Mesendoderm (in vitro differentiated cells): ENCODE measurements at regions not wholly inside any gene's neighbourhood (a gene's known extent, or its start where the extent isn't known, plus 50 kb on each side); places are given as distances from the start of the nearest gene placed in this dataset.
"Not testable (repeated sequence)": the region's sequence is repeated elsewhere in the genome, so short reads cannot be mapped to it uniquely, and the experiment has no call there.

ENCODE experiments used
- DNase-seq: peaks from one replicate; pipeline ENCODE4 v3.0.0; 2013
- H2AK5ac ChIP-seq: 2 replicates; pipeline ENCODE4 v1.6.1; 2013; ENCODE audit warnings: low read length, inconsistent platforms
- H2BK120ac ChIP-seq: 2 replicates; pipeline ENCODE4 v1.6.1; 2013; ENCODE audit warnings: low read depth, mild to moderate bottlenecking, low read length, moderate library complexity, mixed read lengths
- H2BK15ac ChIP-seq: replicated peaks from 2 replicates; pipeline ENCODE4 v1.6.1; 2013; ENCODE audit warnings: low read depth, mild to moderate bottlenecking, moderate library complexity
- H2BK5ac ChIP-seq: 2 replicates; pipeline ENCODE4 v1.6.1; 2013; ENCODE audit warnings: low read length, inconsistent platforms
- H3K18ac ChIP-seq: 2 replicates; pipeline ENCODE4 v1.6.1; 2013; ENCODE audit warnings: mild to moderate bottlenecking, low read length, mixed read lengths
- H3K23ac ChIP-seq: one replicate; pipeline ENCODE4 v1.6.1; 2013; ENCODE audit warnings: low read length
- H3K27ac ChIP-seq: 2 replicates; pipeline ENCODE4 v1.5.1; 2013; ENCODE audit warnings: low read depth, mild to moderate bottlenecking, inconsistent platforms, low read length, moderate library complexity
- H3K27me3 ChIP-seq: 2 replicates; pipeline ENCODE4 v1.6.1; 2013; ENCODE audit warnings: low read length, control low read depth, mild to moderate bottlenecking, inconsistent platforms; ENCODE audit not compliant: insufficient read depth, poor library complexity
- H3K36me3 ChIP-seq: 2 replicates; pipeline ENCODE4 v1.6.1; 2013; ENCODE audit warnings: low read length, inconsistent platforms; ENCODE audit not compliant: control insufficient read depth, insufficient read depth
- H3K4ac ChIP-seq: one replicate; pipeline ENCODE4 v1.6.1; 2013; ENCODE audit warnings: low read depth, mild to moderate bottlenecking, low read length, moderate library complexity
- H3K4me1 ChIP-seq: 2 replicates; pipeline ENCODE4 v1.6.1; 2013; ENCODE audit warnings: low read depth, low read length, inconsistent platforms; ENCODE audit not compliant: control insufficient read depth
- H3K4me2 ChIP-seq: 2 replicates; pipeline ENCODE4 v1.6.1; 2013; ENCODE audit warnings: low read length
- H3K4me3 ChIP-seq: 2 replicates; pipeline ENCODE4 v1.5.1; 2013; ENCODE audit warnings: mild to moderate bottlenecking, low read length
- H3K56ac ChIP-seq: one replicate; pipeline ENCODE4 v1.6.1; 2013; ENCODE audit warnings: low read length
- H3K79me1 ChIP-seq: 2 replicates; pipeline ENCODE4 v1.6.1; 2013; ENCODE audit warnings: low read length, inconsistent platforms
- H3K79me2 ChIP-seq: 2 replicates; pipeline ENCODE4 v1.6.1; 2013; ENCODE audit warnings: mild to moderate bottlenecking, low read length; ENCODE audit not compliant: control insufficient read depth, insufficient read depth
- H3K9ac ChIP-seq: 2 replicates; pipeline ENCODE4 v1.6.1; 2013; ENCODE audit warnings: low read length, inconsistent platforms
- H4K5ac ChIP-seq: one replicate; pipeline ENCODE4 v1.6.1; 2013; ENCODE audit warnings: low read length
- H4K8ac ChIP-seq: one replicate; pipeline ENCODE4 v1.6.1; 2013; ENCODE audit warnings: low read depth, mild to moderate bottlenecking, control low read depth, low read length, moderate library complexity
- WGBS: extraction: QIAGEN DNeasy Blood & Tissue Kit; methylation state at CpG from one replicate; pipeline ENCODE4 v1.1.7; 2013; ENCODE audit warnings: low lambda C conversion rate, missing lambda C conversion rate; ENCODE audit not compliant: insufficient coverage; ENCODE audit errors: extremely low coverage; 5-methylcytosine and 5-hydroxymethylcytosine counted together

DNA sequence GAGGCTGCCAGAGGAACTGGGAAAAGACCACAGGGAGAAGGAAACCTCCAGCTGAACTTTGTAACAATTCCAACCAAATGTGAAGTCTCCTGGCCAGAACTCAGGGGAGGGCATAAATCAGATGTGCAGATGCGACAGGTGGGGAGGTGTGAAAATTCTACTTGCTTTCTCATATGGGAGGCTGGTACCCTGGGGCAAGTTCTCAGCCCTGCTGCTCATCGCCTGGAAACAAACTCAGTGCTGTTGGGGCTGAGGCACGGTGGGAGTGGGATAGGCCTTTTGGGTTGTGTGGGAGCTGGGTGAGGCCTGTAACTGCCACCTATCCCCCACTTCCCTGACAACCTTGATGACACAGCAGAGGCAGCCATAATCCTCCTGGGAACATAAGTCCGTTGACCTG, 179.6 kb downstream of the ASB1 start:
- Histone ChIP-seq H3K27me3 (no peaks in the 10 kb centered on the region), H3K4ac (no peak overlapping the region), H3K56ac (no peak overlapping the region), H3K4me1 (no peaks in the 10 kb centered on the region), H3K18ac (no peak overlapping the region), H3K23ac (no peak overlapping the region), H2BK5ac (no peak overlapping the region), H3K9ac (no peak overlapping the region), H2AK5ac (no peak overlapping the region), H3K27ac (no peak overlapping the region), H2BK120ac (no peak overlapping the region), H3K36me3 (no peaks in the 10 kb centered on the region), H2BK15ac (no peak overlapping the region), H3K4me2 (no peak overlapping the region), H4K5ac (no peak overlapping the region), H3K79me1 (no peaks in the 10 kb centered on the region), H3K4me3 (no peak overlapping the region), H4K8ac (no peak overlapping the region), H3K79me2 (no peaks in the 10 kb centered on the region)
- no CpG with 5 or more reads among the region's 4 CpGs for WGBS
- DNase-seq, result no peak

DNA sequence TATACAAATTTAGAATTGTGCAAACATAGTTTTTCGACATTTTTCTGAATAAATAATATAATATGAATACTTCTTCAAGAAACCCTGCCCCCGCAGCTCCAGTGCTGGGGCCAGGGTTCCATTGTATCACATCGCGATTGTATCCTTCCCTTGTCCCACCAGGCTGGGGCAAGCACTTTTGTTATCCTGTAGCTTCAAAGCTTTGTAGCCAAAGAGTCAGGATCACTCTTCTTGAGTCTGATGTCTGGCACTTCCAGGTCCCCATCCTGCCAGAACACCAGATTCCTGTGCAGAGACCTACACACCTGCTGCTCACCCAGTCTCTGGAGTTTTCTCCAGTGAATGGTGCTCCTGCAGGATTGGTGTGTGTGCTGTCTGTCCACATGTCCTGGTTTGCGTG, 186.9 kb downstream of the ASB1 start:
- Histone ChIP-seq H3K56ac (no peak overlapping the region), H3K27me3 (no peaks in the 10 kb centered on the region), H3K4me3 (no peak overlapping the region), H3K4ac (no peak overlapping the region), H3K4me2 (no peak overlapping the region), H3K27ac (no peak overlapping the region), H3K79me1 (no peaks in the 10 kb centered on the region), H3K23ac (no peak overlapping the region), H4K5ac (no peak overlapping the region), H3K18ac (no peak overlapping the region), H2BK120ac (no peak overlapping the region), H3K4me1 (no peaks in the 10 kb centered on the region), H3K9ac (no peak overlapping the region), H2BK5ac (no peak overlapping the region), H3K79me2 (no peaks in the 10 kb centered on the region), H4K8ac (no peak overlapping the region), H3K36me3 (no peaks in the 10 kb centered on the region), H2BK15ac (no peak overlapping the region), H2AK5ac (no peak overlapping the region)
- DNase-seq, result no peak
- no CpG with 5 or more reads among the region's 5 CpGs for WGBS

DNA sequence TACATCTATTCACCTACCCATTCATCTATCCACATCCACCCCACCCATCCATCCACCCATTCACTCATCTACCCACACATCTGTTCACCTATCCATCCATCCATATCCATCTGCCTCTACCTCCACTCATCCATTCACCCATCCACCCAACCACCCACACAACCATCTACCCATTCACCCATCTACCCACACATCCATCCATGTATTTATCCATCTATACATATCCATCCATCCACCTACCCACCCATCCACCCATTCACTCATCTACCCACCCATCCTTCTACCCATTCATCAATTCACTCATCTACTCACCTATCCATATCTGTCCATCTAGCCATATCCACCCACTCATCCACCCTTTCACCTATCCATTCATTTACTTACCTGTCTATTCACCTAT, 187.6 kb downstream of the ASB1 start:
- H3K27me3 ChIP-seq, result no peaks in the 10 kb centered on the region
- no peak overlapping the region for H2AK5ac ChIP-seq
- H3K56ac ChIP-seq, result no peak overlapping the region
- no peak overlapping the region for H3K27ac ChIP-seq
- no peak overlapping the region for H4K8ac ChIP-seq
- H3K4ac ChIP-seq, result no peak overlapping the region
- H3K18ac ChIP-seq, result no peak overlapping the region
- H4K5ac ChIP-seq, result no peak overlapping the region
- H3K79me2 ChIP-seq, result no peaks in the 10 kb centered on the region
- H2BK15ac ChIP-seq, result no peak overlapping the region
- no peaks in the 10 kb centered on the region for H3K4me1 ChIP-seq
- no peak overlapping the region for H3K23ac ChIP-seq
- no peak for DNase-seq
- no peak overlapping the region for H3K4me2 ChIP-seq
- H3K9ac ChIP-seq, result no peak overlapping the region
- H3K36me3 ChIP-seq, result no peaks in the 10 kb centered on the region
- no peak overlapping the region for H2BK5ac ChIP-seq
- no peaks in the 10 kb centered on the region for H3K79me1 ChIP-seq
- H3K4me3 ChIP-seq, result no peak overlapping the region
- no peak overlapping the region for H2BK120ac ChIP-seq

DNA sequence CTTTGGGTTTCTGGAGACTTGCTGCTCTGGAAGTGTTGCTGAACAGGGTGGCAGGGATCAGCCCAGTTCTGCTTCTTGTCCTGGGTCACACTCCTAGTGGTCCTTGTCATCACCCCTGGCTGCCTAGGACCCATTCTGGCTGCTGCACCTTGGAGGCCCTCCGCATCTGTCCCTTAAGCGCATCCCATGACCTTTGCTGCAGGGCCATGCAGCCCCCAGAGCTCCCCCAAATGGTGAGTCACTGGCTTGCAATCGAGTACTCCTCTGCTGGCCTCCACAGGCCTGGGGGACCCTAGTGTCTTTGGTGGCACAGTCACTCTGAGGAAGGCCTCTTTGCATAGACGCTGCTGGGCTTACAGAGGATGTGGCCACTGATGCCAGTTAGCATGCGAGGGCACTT, 188.5 kb downstream of the ASB1 start:
- Histone ChIP-seq H3K4me2 (no peak overlapping the region), H3K9ac (no peak overlapping the region), H2BK5ac (no peak overlapping the region), H3K56ac (no peak overlapping the region), H3K79me1 (no peaks in the 10 kb centered on the region), H2AK5ac (no peak overlapping the region), H3K36me3 (no peaks in the 10 kb centered on the region), H3K27ac (no peak overlapping the region), H2BK120ac (no peak overlapping the region), H3K4ac (no peak overlapping the region), H3K18ac (no peak overlapping the region), H3K4me3 (no peak overlapping the region), H3K27me3 (no peaks in the 10 kb centered on the region), H3K23ac (no peak overlapping the region), H3K79me2 (no peaks in the 10 kb centered on the region), H4K5ac (no peak overlapping the region), H3K4me1 (no peaks in the 10 kb centered on the region), H2BK15ac (no peak overlapping the region), H4K8ac (no peak overlapping the region)
- no CpG with 5 or more reads among the region's 5 CpGs for WGBS
- no peak for DNase-seq

DNA sequence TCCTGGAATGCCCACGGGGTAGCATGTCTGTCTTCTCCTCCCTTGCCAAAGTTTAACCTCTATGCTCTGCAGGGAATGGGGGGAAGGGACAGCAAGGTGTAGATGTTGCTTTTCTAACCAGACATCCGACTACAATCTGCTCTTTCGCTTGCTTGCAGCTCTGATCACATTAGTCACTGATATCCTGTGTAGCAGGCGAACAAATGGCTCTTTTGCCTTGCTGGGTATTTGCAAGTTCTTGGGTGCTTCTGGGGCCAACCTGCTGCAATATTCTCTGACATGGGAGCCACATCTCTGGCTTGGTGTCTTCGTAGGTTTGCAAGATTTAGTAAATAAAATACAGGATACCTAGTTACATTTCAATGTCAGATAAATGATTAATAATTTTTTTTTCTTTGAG, 190.0 kb downstream of the ASB1 start:
- Histone ChIP-seq H3K4me3 (no peak overlapping the region), H2BK120ac (no peak overlapping the region), H3K4ac (no peak overlapping the region), H3K79me1 (no peaks in the 10 kb centered on the region), H3K4me1 (no peaks in the 10 kb centered on the region), H3K23ac (no peak overlapping the region), H3K4me2 (no peak overlapping the region), H3K27ac (no peak overlapping the region), H3K18ac (no peak overlapping the region), H3K56ac (no peak overlapping the region), H4K8ac (no peak overlapping the region), H3K9ac (no peak overlapping the region), H4K5ac (no peak overlapping the region), H2AK5ac (no peak overlapping the region), H3K27me3 (no peaks in the 10 kb centered on the region), H2BK15ac (no peak overlapping the region), H3K36me3 (no peaks in the 10 kb centered on the region), H2BK5ac (no peak overlapping the region), H3K79me2 (no peaks in the 10 kb centered on the region)
- DNase-seq, result no peak
- no CpG with 5 or more reads among the region's 5 CpGs for WGBS

DNA sequence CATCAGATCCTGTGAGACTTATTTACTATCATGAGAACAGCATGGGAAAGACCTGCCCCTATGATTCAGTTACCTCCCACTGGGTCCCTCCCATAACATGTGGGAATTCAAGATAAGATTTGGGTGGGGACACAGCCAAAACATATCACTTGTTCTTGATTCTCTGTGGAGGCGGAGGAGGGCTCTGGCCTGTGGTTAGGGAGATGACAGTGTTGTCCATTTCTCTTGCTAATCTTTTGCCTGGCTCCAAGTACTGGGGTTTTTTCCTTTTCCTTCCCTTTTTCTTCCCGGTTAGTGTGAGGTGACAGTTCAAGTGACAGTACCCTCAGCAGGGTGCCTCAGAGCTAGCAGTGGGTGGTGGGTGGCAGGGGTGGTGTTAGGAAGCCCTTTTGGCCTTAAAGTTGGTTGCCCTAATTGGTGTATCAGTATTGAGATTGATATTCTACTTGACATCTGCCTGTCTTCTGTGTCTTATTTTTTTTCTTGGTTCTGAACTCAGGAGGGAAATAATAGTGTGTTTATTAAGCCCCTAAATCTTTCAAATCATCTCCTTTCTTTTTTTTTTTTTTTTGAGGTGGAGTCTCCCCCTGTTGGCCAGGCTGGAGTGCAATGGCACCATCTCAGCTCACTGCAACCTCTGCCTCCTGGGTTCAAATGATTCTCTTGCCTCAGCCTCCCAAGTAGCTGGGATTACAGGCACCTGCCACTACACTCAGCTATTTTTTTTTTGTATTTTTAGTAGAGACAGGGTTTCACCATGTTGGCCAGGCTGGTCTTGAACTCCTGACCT, 192.0 kb downstream of the ASB1 start:
- not testable (repeated sequence) for H4K5ac ChIP-seq, H3K4ac ChIP-seq, H3K4me1 ChIP-seq, H3K27ac ChIP-seq, H2BK5ac ChIP-seq, DNase-seq, H3K79me1 ChIP-seq, H4K8ac ChIP-seq, H3K9ac ChIP-seq, H2BK15ac ChIP-seq, H3K56ac ChIP-seq, H2AK5ac ChIP-seq, H3K4me3 ChIP-seq, H3K27me3 ChIP-seq, H3K23ac ChIP-seq, H3K36me3 ChIP-seq, H3K4me2 ChIP-seq, H2BK120ac ChIP-seq, H3K18ac ChIP-seq, H3K79me2 ChIP-seq
- WGBS, result no CpG with 5 or more reads among the region's 2 CpGs
